PFSK-1 (cell line): ENCODE measurements at regions not wholly inside any gene's neighbourhood (a gene's known extent, or its start where the extent isn't known, plus 50 kb on each side); places are given as distances from the start of the nearest gene placed in this dataset.

Source experiments
- FOXP2 ChIP-seq: optimal IDR thresholded peaks from 2 replicates; pipeline ENCODE3; 2011; ENCODE audit warnings: borderline replicate concordance, control low read depth, inconsistent platforms; ENCODE audit not compliant: insufficient read depth; ENCODE audit errors: extremely low read length, extremely low read depth
- POLR2AphosphoS5 ChIP-seq: IDR thresholded peaks from 2 replicates; pipeline ENCODE4 v1.6.1; 2012; ENCODE audit warnings: low read depth, mild to moderate bottlenecking, control low read depth, low read length, moderate library complexity
- SIN3A ChIP-seq: IDR thresholded peaks from 2 replicates; pipeline ENCODE4 v1.6.1; 2012; ENCODE audit warnings: mild to moderate bottlenecking, low read length, moderate library complexity, borderline replicate concordance; ENCODE audit not compliant: insufficient read depth
- TAF1 ChIP-seq: IDR thresholded peaks from 2 replicates; pipeline ENCODE4 v1.6.1; 2012; ENCODE audit warnings: low read length, control low read depth, borderline replicate concordance; ENCODE audit not compliant: insufficient read depth
- TF ChIP-seq, protein P1 (sequence below), 2 experiments: IDR thresholded peaks; 2 replicates each; pipeline versions ENCODE4 v1.6.1 to v1.8.0; 2011 to 2012; ENCODE audit warnings: low read depth in 2 of 2, low read length in 2 of 2, control low read depth in 1 of 2, inconsistent platforms in 1 of 2, mild to moderate bottlenecking in 1 of 2, moderate library complexity in 1 of 2; ENCODE audit not compliant: insufficient read depth in 1 of 2

DNA sequence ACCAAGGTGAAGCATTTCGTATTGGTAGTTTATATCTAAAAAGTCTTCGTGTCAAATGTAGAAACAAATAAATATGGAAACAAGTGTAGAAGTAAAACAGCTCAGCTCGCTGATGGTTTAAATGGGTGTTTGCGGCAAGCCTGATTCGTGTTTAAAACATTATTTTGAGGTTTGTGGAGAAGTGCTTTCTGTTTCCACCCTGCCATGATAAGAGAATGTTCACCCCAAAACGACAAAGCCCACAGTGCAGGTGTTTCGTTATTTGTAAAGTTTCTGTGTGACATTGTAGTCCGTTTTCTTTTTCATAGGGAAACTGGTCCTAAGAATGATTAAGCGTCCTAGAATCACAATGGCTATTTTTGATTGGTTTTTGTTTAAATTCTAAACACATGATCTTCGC lies 316.2 kb upstream of the SHH start:
- TF ChIP-seq, protein P1, sequence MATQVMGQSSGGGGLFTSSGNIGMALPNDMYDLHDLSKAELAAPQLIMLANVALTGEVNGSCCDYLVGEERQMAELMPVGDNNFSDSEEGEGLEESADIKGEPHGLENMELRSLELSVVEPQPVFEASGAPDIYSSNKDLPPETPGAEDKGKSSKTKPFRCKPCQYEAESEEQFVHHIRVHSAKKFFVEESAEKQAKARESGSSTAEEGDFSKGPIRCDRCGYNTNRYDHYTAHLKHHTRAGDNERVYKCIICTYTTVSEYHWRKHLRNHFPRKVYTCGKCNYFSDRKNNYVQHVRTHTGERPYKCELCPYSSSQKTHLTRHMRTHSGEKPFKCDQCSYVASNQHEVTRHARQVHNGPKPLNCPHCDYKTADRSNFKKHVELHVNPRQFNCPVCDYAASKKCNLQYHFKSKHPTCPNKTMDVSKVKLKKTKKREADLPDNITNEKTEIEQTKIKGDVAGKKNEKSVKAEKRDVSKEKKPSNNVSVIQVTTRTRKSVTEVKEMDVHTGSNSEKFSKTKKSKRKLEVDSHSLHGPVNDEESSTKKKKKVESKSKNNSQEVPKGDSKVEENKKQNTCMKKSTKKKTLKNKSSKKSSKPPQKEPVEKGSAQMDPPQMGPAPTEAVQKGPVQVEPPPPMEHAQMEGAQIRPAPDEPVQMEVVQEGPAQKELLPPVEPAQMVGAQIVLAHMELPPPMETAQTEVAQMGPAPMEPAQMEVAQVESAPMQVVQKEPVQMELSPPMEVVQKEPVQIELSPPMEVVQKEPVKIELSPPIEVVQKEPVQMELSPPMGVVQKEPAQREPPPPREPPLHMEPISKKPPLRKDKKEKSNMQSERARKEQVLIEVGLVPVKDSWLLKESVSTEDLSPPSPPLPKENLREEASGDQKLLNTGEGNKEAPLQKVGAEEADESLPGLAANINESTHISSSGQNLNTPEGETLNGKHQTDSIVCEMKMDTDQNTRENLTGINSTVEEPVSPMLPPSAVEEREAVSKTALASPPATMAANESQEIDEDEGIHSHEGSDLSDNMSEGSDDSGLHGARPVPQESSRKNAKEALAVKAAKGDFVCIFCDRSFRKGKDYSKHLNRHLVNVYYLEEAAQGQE (IDR thresholded peaks at IDR 0.05; ENCODE audit: insufficient read depth in 1 of 2, low read depth in 2 of 2, low read length in 2 of 2): no peak
- no peak for TF ChIP-seq TAF1
- TF ChIP-seq SIN3A: no peak
- TF ChIP-seq FOXP2: no peak
- no peak for TF ChIP-seq POLR2AphosphoS5

DNA sequence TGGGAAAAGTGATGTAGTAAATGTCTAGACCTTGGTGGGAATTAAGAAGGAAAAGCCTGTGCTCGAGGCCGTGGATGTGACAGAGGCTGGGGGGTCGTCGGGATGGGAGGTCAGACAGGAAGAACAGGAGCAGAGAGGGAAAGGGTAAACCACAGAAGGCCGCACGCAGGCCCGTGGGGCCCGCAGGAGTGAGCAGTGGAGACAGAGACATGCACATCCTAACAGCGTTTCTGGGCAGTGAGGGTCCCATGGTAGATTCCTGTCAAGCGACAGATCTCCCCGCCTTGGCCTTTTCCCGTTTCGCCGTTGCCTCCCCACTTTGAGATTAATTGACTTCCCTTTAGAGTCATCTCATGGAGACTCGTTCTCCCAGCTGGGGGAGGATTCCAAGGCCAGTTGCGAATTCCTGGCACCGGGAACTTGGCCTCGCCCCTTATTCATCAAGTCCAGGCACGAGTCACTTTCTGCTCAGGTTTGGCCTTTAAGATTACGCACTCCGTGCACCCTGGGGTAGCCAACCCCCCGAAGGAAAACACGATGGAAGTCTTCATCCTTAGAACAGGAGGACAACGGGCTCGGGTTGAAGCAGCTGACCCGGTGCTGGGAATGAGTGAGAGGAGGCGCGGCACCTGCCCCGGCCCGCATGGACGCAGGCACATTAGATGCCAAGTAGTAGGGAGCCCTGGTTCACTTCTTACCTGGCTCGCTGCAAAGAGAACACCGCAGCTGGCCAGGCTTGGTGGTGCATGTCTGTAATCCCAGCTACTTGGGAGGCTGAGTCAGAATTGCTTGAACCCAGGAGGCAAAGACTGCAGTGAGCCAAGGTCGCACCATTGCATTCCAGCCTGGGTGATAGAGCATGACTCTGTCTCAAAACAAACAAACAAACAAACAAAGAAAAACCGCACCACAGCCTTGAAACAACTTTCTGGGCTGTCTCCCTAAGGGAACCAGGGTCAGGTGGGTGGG lies 315.2 kb upstream of the SHH start:
- TF ChIP-seq TAF1 (no peak), POLR2AphosphoS5 (no peak), SIN3A (no peak), FOXP2 (no peak)
- TF ChIP-seq, protein P1 (IDR thresholded peaks at IDR 0.05; ENCODE audit: insufficient read depth in 1 of 2, low read depth in 2 of 2, low read length in 2 of 2): no peak

DNA sequence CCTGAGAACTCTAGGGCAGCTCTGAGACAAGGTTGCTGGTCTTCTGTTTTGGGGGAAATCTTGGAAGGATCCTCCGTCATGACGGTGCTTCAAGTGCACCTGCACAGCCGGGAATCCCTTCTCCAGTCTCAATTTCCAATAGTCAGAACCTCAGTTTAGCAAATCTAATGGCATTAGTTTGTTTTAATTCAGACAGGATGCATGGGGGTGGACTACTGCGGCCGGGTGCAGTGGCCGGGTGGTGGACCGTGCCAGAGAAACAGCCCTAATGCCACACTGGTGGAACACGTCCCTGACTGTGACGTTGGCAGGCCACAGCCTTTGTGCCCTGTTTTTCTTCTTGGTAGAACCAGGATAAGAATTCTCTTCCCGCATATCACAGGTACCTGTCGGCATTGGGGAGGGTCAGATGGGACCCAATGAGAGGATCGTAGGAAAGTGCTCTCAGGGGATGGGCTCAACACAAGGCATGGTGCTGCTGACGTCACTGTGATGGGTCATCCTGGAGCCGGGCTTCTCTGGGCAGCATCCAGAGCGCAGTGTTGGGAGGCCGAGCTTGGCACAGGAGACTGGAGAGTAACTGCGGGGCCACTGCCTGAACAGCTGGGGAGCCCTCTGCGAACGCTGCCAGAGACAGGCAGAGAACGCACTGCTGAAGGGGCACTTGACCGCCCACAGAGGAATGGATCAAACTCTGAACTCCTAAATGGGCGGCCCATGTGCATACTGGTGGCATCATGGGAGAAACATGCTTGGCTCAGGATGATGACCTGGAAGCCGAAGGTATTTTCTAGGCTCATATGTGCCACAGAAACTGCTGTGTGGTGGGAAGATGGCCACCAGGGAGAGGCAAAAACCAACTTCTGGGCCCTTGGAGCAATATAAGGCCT lies 313.8 kb upstream of the SHH start:
- TF ChIP-seq, protein P1 (IDR thresholded peaks at IDR 0.05; ENCODE audit: insufficient read depth in 1 of 2, low read depth in 2 of 2, low read length in 2 of 2): no peak
- no peak for TF ChIP-seq TAF1
- TF ChIP-seq SIN3A: no peak
- no peak for TF ChIP-seq FOXP2
- no peak for TF ChIP-seq POLR2AphosphoS5

GRCh38 chr7:156124356-156124755 lies 312.1 kb upstream of the SHH start:
- no peak for TF ChIP-seq POLR2AphosphoS5

GRCh38 chr7:156123362-156123761 lies 311.1 kb upstream of the SHH start:
- no peak for TF ChIP-seq FOXP2
- TF ChIP-seq POLR2AphosphoS5: no peak
- no peak for TF ChIP-seq TAF1
- TF ChIP-seq, protein P1 (IDR thresholded peaks at IDR 0.05; ENCODE audit: insufficient read depth in 1 of 2, low read depth in 2 of 2, low read length in 2 of 2): no peak
- TF ChIP-seq SIN3A: no peak
